ENCODE measurements at regions not wholly inside any gene's neighbourhood (a gene's known extent, or its start where the extent isn't known, plus 50 kb on each side); places are given as distances from the start of the nearest gene placed in this dataset.
"Not testable (repeated sequence)": the region's sequence is repeated elsewhere in the genome, so short reads cannot be mapped to it uniquely, and the experiment has no call there.

DNA sequence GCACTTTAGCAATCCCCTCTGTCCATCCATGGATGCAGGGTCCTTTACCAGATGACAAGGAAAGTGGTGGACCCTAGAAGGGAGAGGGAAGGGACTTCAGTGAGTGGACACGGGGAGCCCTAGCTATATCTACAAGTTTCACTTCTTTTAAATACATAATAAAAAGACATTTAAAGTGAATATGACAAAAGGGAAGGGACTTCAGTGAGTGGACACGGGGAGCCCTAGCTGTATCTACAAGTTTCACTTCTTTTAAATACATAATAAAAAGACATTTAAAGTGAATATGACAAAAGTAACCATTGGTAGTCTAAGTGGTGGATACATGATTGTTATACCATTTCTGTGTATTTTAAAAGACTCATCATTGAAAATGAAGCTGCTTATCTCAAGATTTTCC, 81.9 kb upstream of the HES1 start:
- TF ChIP-seq, protein P1, sequence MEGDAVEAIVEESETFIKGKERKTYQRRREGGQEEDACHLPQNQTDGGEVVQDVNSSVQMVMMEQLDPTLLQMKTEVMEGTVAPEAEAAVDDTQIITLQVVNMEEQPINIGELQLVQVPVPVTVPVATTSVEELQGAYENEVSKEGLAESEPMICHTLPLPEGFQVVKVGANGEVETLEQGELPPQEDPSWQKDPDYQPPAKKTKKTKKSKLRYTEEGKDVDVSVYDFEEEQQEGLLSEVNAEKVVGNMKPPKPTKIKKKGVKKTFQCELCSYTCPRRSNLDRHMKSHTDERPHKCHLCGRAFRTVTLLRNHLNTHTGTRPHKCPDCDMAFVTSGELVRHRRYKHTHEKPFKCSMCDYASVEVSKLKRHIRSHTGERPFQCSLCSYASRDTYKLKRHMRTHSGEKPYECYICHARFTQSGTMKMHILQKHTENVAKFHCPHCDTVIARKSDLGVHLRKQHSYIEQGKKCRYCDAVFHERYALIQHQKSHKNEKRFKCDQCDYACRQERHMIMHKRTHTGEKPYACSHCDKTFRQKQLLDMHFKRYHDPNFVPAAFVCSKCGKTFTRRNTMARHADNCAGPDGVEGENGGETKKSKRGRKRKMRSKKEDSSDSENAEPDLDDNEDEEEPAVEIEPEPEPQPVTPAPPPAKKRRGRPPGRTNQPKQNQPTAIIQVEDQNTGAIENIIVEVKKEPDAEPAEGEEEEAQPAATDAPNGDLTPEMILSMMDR (IDR thresholded peaks at IDR 0.05; ENCODE audit: control insufficient read depth, insufficient read depth, low read depth, low read length, missing control alignments): no peak
- DNase-seq (ENCODE audit: low read depth): no peak
- no peak overlapping the region for H3K4me3 ChIP-seq (ENCODE audit: control insufficient read depth, low read depth, low read length)

DNA sequence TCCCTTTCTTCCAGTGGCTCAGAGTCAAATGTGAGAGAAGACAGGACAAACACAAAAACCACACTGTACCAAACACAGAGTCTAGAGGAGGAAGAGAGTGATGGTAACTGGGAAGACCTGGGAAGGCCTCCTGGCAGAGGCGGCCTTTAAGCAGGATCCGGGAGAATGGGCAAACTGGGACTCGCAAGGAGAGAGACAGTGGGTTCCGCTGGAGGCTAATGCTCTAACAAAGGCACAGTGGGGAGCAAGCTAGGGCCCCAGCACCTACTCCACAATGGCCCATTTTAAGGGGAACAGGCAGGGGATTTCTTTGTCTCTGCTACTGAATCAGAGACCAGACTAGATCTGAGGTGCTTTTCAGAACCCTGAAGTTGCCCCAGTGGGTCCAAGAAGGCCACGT, 81.4 kb upstream of the HES1 start:
- no peak overlapping the region for H3K4me3 ChIP-seq (ENCODE audit: control insufficient read depth, low read depth, low read length)
- DNase-seq (ENCODE audit: low read depth): no peak
- TF ChIP-seq, protein P1 (IDR thresholded peaks at IDR 0.05; ENCODE audit: control insufficient read depth, insufficient read depth, low read depth, low read length, missing control alignments): no peak

DNA sequence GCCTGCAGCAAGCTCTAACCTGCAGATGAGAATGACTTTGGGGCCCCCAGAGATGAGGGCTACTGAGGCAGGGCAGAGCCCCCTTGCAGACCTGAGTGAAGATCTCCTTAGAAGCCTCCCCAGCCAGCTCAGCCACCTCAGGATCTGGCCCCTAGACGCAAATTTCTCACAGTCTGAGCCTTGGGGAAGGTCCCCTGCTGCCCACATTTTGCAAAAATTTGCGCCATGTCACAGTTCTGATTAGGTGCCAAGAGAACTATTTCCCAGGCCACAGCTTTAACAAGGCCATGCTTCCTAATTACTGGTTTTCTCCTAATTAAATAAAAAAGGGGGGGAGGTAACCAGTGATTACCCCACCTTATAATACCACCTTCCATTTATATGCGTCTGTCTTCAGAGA, 81.0 kb upstream of the HES1 start:
- TF ChIP-seq, protein P1 (IDR thresholded peaks at IDR 0.05; ENCODE audit: control insufficient read depth, insufficient read depth, low read depth, low read length, missing control alignments): no peak
- no peak for DNase-seq (ENCODE audit: low read depth)
- H3K4me3 ChIP-seq (ENCODE audit: control insufficient read depth, low read depth, low read length): no peak overlapping the region

DNA sequence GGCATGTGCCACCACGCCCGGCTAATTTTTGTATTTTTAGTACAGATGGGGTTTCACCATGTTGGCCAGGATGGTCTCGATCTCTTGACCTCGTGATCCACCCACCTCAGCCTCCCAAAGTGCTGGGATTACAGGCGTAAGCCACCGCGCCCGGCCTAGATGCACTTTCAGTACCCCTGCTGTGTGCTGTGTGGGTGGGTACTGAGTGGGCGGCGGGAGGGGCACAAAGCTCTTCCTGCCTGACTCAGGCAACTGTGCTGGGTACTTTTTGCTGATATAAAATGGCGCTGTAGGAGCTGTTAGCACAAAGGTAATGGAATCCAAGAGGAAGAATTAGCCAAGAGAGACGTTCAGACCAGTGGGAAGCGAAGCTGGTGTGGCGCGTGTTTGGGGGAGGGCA, 79.6 kb upstream of the HES1 start:
- DNase-seq (ENCODE audit: low read depth); H3K4me3 ChIP-seq (ENCODE audit: control insufficient read depth, low read depth, low read length): not testable (repeated sequence)

DNA sequence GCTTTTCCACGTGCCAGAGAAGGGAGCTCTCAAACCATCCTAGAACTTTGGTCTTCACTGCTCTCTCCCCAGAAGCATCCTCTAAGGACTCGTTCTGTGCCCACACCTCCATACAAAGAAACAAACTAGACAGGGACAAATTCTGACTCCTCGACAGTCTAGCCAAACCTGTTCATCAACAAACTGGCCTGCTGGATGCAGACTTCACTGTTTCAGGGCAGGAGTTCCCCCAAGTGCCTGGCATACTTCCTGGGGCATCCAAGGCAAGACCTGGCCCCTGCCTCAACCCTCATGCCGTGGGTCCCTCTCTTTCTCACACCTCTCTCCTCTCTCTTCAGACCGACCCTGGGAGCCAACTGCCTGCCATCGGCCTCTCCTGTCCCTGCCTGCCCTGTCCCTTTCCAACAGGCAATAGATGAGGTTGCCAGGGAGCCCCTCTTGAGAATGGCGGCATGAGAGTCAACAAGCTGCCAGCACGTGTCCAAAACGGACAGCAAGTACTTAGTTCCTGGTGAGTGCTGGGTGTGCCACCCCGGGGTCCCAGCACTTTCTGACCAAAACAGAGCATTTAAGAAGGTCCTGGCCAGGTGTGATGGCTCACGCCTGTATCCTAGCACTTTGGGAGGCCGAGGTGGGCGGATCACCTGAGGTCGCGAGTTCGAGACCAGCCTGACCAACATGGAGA, 79.1 kb upstream of the HES1 start:
- DNase-seq (ENCODE audit: low read depth): no peak
- H3K4me3 ChIP-seq (ENCODE audit: control insufficient read depth, low read depth, low read length): no peak overlapping the region
- TF ChIP-seq, protein P1 (IDR thresholded peaks at IDR 0.05; ENCODE audit: control insufficient read depth, insufficient read depth, low read depth, low read length, missing control alignments): no peak

DNA sequence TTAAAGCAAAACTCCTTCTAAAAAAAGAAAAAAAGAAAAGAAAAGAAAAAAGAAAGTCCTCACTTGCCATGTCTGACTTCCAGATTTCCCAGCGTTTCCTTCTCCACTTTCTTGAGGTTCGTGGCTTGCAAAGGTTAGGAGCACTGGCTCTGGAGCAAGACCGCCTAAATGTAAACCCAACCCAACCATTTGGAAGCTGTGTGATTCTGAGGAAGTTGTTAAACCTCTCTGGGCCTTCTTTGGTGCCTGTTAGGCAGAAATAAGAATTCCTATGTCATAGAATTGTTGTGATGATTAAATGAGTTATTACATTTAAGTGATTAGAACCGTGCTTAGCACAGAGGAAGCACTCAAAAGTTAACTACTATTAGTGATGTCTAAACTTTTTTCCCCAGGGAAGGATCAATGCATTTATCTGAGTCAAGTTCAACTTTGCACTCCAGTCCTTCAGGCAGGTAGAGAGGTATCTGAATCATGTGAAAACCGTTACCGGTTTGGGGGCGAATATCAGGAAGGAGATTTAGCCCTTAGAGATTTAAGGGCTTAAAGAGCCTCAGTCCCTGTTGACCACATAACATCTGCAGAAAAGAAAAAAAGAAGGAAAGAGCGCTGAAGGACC, 78.3 kb upstream of the HES1 start:
- TF ChIP-seq, protein P1 (IDR thresholded peaks at IDR 0.05; ENCODE audit: control insufficient read depth, insufficient read depth, low read depth, low read length, missing control alignments): no peak
- peak overlapping the region; percentile 24 for H3K4me3 ChIP-seq (ENCODE audit: control insufficient read depth, low read depth, low read length)
- no peak for DNase-seq (ENCODE audit: low read depth)

DNA sequence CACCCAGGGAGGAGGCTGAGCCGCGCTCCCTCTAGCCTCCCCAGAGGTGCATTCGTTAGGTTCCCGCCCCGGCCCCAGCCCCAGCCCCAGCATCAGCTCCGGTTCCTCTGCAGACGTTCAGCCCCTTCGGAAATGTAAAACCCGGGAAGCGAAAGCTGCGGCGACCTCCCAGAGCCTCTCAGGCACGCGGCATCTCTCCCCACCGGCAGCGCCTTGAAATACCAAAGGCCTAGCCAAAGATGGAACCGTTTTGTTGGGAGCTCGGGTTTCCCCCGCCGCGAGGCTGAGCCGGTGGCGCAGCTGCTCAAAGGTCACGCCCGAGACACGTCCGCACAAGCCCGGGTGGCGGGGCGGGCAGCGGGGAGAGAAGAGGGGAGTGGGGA, 77.8 kb upstream of the HES1 start:
- H3K4me3 ChIP-seq (ENCODE audit: control insufficient read depth, low read depth, low read length): peak overlapping the region; percentile 24
- TF ChIP-seq, protein P1 (IDR thresholded peaks at IDR 0.05; ENCODE audit: control insufficient read depth, insufficient read depth, low read depth, low read length, missing control alignments): no peak
- no peak for DNase-seq (ENCODE audit: low read depth)
